Effector CD8-positive, alpha-beta T cell (primary cell): ENCODE measurements at regions not wholly inside any gene's neighbourhood (a gene's known extent, or its start where the extent isn't known, plus 50 kb on each side); places are given as distances from the start of the nearest gene placed in this dataset.
"Not testable (repeated sequence)": the region's sequence is repeated elsewhere in the genome, so short reads cannot be mapped to it uniquely, and the experiment has no call there.

Experiments used
- DNase-seq: peaks from one replicate; lab custom pipeline; 2025; lab: John Stamatoyannopoulos, UW

GRCh38 chr4:179678093-179678814, 2236.0 kb upstream of the AGA start:
- no peak for DNase-seq

GRCh38 chr4:179683661-179684060, 2241.4 kb upstream of the AGA start:
- not testable (repeated sequence) for DNase-seq

GRCh38 chr4:179692222-179692621, 2250.0 kb upstream of the AGA start:
- DNase-seq: no peak

GRCh38 chr4:179695175-179695574, 2252.9 kb upstream of the AGA start:
- DNase-seq: no peak

GRCh38 chr4:179698321-179698720, 2256.1 kb upstream of the AGA start:
- no peak for DNase-seq

GRCh38 chr4:179709961-179710624, 2267.9 kb upstream of the AGA start:
- DNase-seq: no peak

GRCh38 chr4:179719766-179720450, 2277.7 kb upstream of the AGA start:
- no peak for DNase-seq

- DNase-seq: not testable (repeated sequence)
Observed at GRCh38 chr4:179726491-179726890, 2284.3 kb upstream of the AGA start.

GRCh38 chr4:179728305-179728704, 2286.1 kb upstream of the AGA start:
- DNase-seq: no peak

- not testable (repeated sequence) for DNase-seq
Observed at GRCh38 chr4:179736820-179737219, 2294.6 kb upstream of the AGA start.

- no peak for DNase-seq
Observed at GRCh38 chr4:179738822-179739221, 2296.6 kb upstream of the AGA start.

GRCh38 chr4:179747218-179747910, 2305.1 kb upstream of the AGA start:
- DNase-seq: no peak

- DNase-seq: no peak
Observed at GRCh38 chr4:179748837-179749236, 2306.6 kb upstream of the AGA start.

- DNase-seq: no peak
Observed at GRCh38 chr4:179750374-179750773, 2308.1 kb upstream of the AGA start.

- DNase-seq: no peak
Observed at GRCh38 chr4:179751669-179752068, 2309.4 kb upstream of the AGA start.

GRCh38 chr4:179755322-179755721, 2313.1 kb upstream of the AGA start:
- no peak for DNase-seq

- no peak for DNase-seq
Observed at GRCh38 chr4:179757641-179758040, 2315.4 kb upstream of the AGA start.

GRCh38 chr4:179762840-179763239, 2320.6 kb upstream of the AGA start:
- DNase-seq: no peak

GRCh38 chr4:179766938-179767337, 2324.7 kb upstream of the AGA start:
- no peak for DNase-seq

GRCh38 chr4:179768996-179769395, 2326.8 kb upstream of the AGA start:
- DNase-seq: no peak

GRCh38 chr4:179797738-179798137, 2355.5 kb upstream of the AGA start:
- DNase-seq: no peak

GRCh38 chr4:179803857-179804256, 2361.6 kb upstream of the AGA start:
- no peak for DNase-seq
